HCT116 (cell line): ENCODE measurements at regions not wholly inside any gene's neighbourhood (a gene's known extent, or its start where the extent isn't known, plus 50 kb on each side); places are given as distances from the start of the nearest gene placed in this dataset.

ENCODE experiments used
- ATAC-seq: fragments of 200-7000 bp; cut with Tn5 transposase; 2 replicates; pipeline ENCODE4 v1.9.1; 2020; ENCODE audit warnings: mild to moderate bottlenecking, moderate library complexity
- BruUV-seq: library from RNA; stranded (reverse); fragments of 400-500 nt; replicated peaks from 2 replicates; lab custom pipeline; 2021; lab: Mats Ljungman, UMichigan
- CTCF ChIA-PET: fragments of 300-600 bp; sonication (Branson Sonifier 250); formaldehyde crosslinking; loops from one replicate; lab custom pipeline; 2021; ENCODE audit warnings: antibody characterized with exemption; lab: Charles Lee
- POLR2A ChIA-PET: fragments of 300-600, 350-600 bp; sonication (Branson Sonifier 250); formaldehyde crosslinking; loops from one replicate; lab custom pipeline; 2021; ENCODE audit warnings: antibody characterized with exemption; lab: Charles Lee
- RAD21 ChIA-PET, 2 experiments: fragments of 300-600 bp; sonication (Branson Sonifier 250); formaldehyde crosslinking; loops; one replicate each; lab custom pipeline; 2023; ENCODE audit warnings: low total read pairs in 2 of 2; ENCODE audit not compliant: uncharacterized antibody in 2 of 2, unreplicated experiment in 2 of 2, low non-redundant PET in 1 of 2; lab: Charles Lee
- DNase-seq: peaks from one replicate; pipeline ENCODE4 v3.0.0-alpha.2; 2010; ENCODE audit warnings: low read depth, low spot score
- H2AFZ ChIP-seq: fragments of 200-600 bp; shearing (Covaris generic), sonication (generic); 2 replicates; pipeline ENCODE4 v1.6.1; 2017; ENCODE audit warnings: low read depth, mixed run types, mixed read lengths, antibody characterized with exemption, low read length; ENCODE audit not compliant: poor library complexity, severe bottlenecking
- H3K27ac ChIP-seq: 2 replicates; pipeline ENCODE4 v1.5.1; 2012; ENCODE audit warnings: low read depth, low read length
- H3K27me3 ChIP-seq: fragments of 200-600 bp; sonication (generic); 2 replicates; pipeline ENCODE4 v1.6.1; 2016; ENCODE audit warnings: mixed run types, low read length, mixed read lengths; ENCODE audit not compliant: insufficient read depth
- H3K36me3 ChIP-seq, 2 experiments: fragments of 200-500 bp in 1 of 2; fragments of 200-600 bp in 1 of 2; sonication (Bioruptor generic) in 1 of 2; sonication (generic) in 1 of 2; 2 replicates each; pipeline versions ENCODE4 v1.5.1 to v1.6.1; 2014 to 2016; ENCODE audit warnings: low read length in 2 of 2, inconsistent platforms in 1 of 2, mixed read lengths in 1 of 2, mixed run types in 1 of 2; ENCODE audit not compliant: insufficient read depth in 2 of 2, control insufficient read depth in 1 of 2
- H3K4me1 ChIP-seq, 2 experiments: fragments of 200-600 bp in 1 of 2; sonication (generic) in 1 of 2; 2 replicates each; pipeline versions ENCODE4 v1.5.1 to v1.6.1; 2012 to 2017; ENCODE audit warnings: low read length in 2 of 2, inconsistent platforms in 1 of 2, mild to moderate bottlenecking in 1 of 2, mixed read lengths in 1 of 2, mixed run types in 1 of 2, moderate library complexity in 1 of 2; ENCODE audit not compliant: insufficient read depth in 2 of 2, control insufficient read depth in 1 of 2
- H3K4me2 ChIP-seq: fragments of 200-600 bp; sonication (generic); 2 replicates; pipeline ENCODE4 v1.6.1; 2017; ENCODE audit warnings: mixed run types, low read length, mixed read lengths
- H3K4me3 ChIP-seq, 2 experiments: fragments of 200-600 bp in 1 of 2; sonication (generic) in 1 of 2; replicated peaks in 1 of 2; 2 replicates each; pipeline ENCODE4 v1.5.1; 2011 to 2016; ENCODE audit warnings: low read length in 2 of 2, control low read depth in 1 of 2, low read depth in 1 of 2, mild to moderate bottlenecking in 1 of 2, mixed read lengths in 1 of 2, mixed run types in 1 of 2
- H3K79me2 ChIP-seq: fragments of 200-600 bp; sonication (generic); 2 replicates; pipeline ENCODE4 v1.6.1; 2017; ENCODE audit warnings: mild to moderate bottlenecking, mixed run types, low read length, moderate library complexity, mixed read lengths; ENCODE audit not compliant: insufficient read depth
- H3K9ac ChIP-seq: fragments of 200-600 bp; sonication (generic); 2 replicates; pipeline ENCODE4 v1.6.1; 2016; ENCODE audit warnings: low read length, mixed read lengths
- H3K9me2 ChIP-seq: fragments of 200-600 bp; sonication (generic), shearing (Covaris generic); 2 replicates; pipeline ENCODE4 v1.6.1; 2017; ENCODE audit warnings: mixed run types, mild to moderate bottlenecking, moderate library complexity; ENCODE audit not compliant: insufficient read depth
- H3K9me3 ChIP-seq, 2 experiments: fragments of 200-500 bp in 1 of 2; fragments of 200-600 bp in 1 of 2; sonication (Bioruptor generic) in 1 of 2; sonication (generic) in 1 of 2; 2 replicates each; pipeline ENCODE4 v1.6.1; 2014 to 2017; ENCODE audit warnings: low read length in 2 of 2, mixed read lengths in 2 of 2, inconsistent platforms in 1 of 2, low read depth in 1 of 2, mild to moderate bottlenecking in 1 of 2, mixed run types in 1 of 2, moderate library complexity in 1 of 2; ENCODE audit not compliant: control insufficient read depth in 1 of 2, insufficient read depth in 1 of 2
- H4K20me1 ChIP-seq: fragments of 200-600 bp; sonication (generic), shearing (Covaris generic); 2 replicates; pipeline ENCODE4 v1.6.1; 2017; ENCODE audit warnings: mixed run types, mild to moderate bottlenecking, moderate library complexity; ENCODE audit not compliant: insufficient read depth
- CBX3 ChIP-seq: IDR thresholded peaks from 2 replicates; pipeline ENCODE4 v1.6.1; 2012; ENCODE audit warnings: low read depth
- CEBPB ChIP-seq: IDR thresholded peaks from 2 replicates; pipeline ENCODE4 v1.6.1; 2012; ENCODE audit warnings: low read depth
- ELF1 ChIP-seq: IDR thresholded peaks from 2 replicates; pipeline ENCODE4 v1.6.1; 2012; ENCODE audit warnings: low read depth, borderline replicate concordance
- EZH2phosphoT487 ChIP-seq: fragments of 200-600 bp; IDR thresholded peaks from 2 replicates; pipeline ENCODE4 v1.6.1; 2018; ENCODE audit warnings: antibody characterized with exemption, borderline replicate concordance
- POLR2A ChIP-seq: IDR thresholded peaks from 2 replicates; pipeline ENCODE4 v1.7.0; 2011; ENCODE audit warnings: borderline replicate concordance; ENCODE audit not compliant: insufficient read depth, insufficient read length; ENCODE audit errors: extremely low read depth
- POLR2AphosphoS5 ChIP-seq: IDR thresholded peaks from 2 replicates; pipeline ENCODE4 v1.6.1; 2011; ENCODE audit warnings: mild to moderate bottlenecking, low read depth, low read length, moderate library complexity
- SRF ChIP-seq: IDR thresholded peaks from 2 replicates; pipeline ENCODE4 v1.6.1; 2012; ENCODE audit warnings: low read depth
- TCF7L2 ChIP-seq: IDR thresholded peaks from 2 replicates; pipeline ENCODE4 v1.7.0; 2011; ENCODE audit warnings: borderline replicate concordance, inconsistent platforms; ENCODE audit not compliant: insufficient read depth, insufficient read length; ENCODE audit errors: extremely low read depth
- YY1 ChIP-seq: IDR thresholded peaks from 2 replicates; pipeline ENCODE4 v1.6.1; 2011; ENCODE audit warnings: low read length, low read depth, moderate library complexity, mild to moderate bottlenecking; ENCODE audit not compliant: insufficient replicate concordance; ENCODE audit errors: extremely low read depth
- ZFX ChIP-seq: fragments of 450-650 bp; IDR thresholded peaks from 2 replicates; pipeline ENCODE4 v1.6.1; 2017
- ZNF274 ChIP-seq: fragments of 200-500 bp; sonication (Bioruptor generic); IDR thresholded peaks from 2 replicates; pipeline ENCODE4 v1.6.1; 2014; ENCODE audit warnings: mild to moderate bottlenecking, low read depth, low read length, inconsistent platforms
- intact Hi-C: fragments of 100-400 bp; cut with micrococcal nuclease; formaldehyde crosslinking; loops from 2 replicates; pipeline ENCODE4 v1.10.0; 2022
- TF ChIP-seq, protein P1 (sequence below): IDR thresholded peaks from 2 replicates; pipeline ENCODE4 v1.6.1; 2012; ENCODE audit warnings: low read depth
- TF ChIP-seq, protein P2 (sequence below): IDR thresholded peaks from 2 replicates; pipeline ENCODE4 v1.6.1; 2011; ENCODE audit warnings: mild to moderate bottlenecking, low read length, moderate library complexity; ENCODE audit not compliant: insufficient replicate concordance; ENCODE audit errors: extremely low read depth

DNA sequence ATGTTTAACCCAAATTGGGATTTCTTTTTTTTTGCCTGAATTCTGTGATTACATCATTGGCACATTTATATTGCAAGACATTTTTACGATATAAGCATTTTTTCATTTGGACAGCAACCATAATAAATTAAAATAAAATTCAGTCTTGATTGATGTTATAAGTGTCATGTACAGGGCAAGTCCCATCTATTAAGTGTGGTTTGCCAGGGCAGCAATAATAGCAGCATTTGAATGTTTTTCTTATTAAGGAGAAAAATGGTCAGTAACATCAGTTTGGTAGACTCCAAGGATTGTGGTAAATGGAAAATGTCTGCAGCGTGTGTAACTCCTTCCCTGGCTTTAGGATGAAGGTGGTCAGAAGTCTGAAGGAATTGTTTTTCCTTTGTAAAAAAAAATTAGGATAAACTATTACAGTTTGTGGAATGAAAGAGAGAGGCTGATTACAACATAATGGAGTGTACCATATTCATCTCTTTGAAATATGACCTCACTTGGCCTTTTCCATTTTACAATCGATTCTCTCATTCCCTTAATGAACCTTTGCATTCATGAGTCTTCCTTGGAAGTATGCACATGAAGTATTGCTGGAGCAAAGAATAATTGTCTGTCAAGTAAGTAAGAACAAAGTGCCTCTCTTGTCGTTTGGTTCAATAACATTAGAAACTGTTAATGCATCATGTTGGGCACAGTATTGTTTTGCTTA lies 405.4 kb upstream of the THRB start:
- Histone ChIP-seq H4K20me1 (no peaks in the 10 kb centered on the region), H3K27me3 (0 out of 2 replicates have a peak, but pooled peaks cover 5% of the 10 kb centered on the region), H3K4me1 (no peaks in the 10 kb centered on the region), H3K9me3 (no peaks in the 10 kb centered on the region), H3K27ac (no peak overlapping the region), H3K79me2 (no peaks in the 10 kb centered on the region), H3K9ac (no peak overlapping the region), H3K4me2 (no peak overlapping the region), H3K9me2 (no peaks in the 10 kb centered on the region), H2AFZ (no peak overlapping the region), H3K4me3 (no peak overlapping the region), H3K36me3 (no peaks in the 10 kb centered on the region)
- CTCF ChIA-PET, result no interaction called here
- no peak for DNase-seq
- RAD21 ChIA-PET, result no interaction called here
- no TSS peak for BruUV-seq
- no peak for TF ChIP-seq ZFX
- TF ChIP-seq CBX3, result no peak
- no peak for TF ChIP-seq SRF
- TF ChIP-seq, protein P1, sequence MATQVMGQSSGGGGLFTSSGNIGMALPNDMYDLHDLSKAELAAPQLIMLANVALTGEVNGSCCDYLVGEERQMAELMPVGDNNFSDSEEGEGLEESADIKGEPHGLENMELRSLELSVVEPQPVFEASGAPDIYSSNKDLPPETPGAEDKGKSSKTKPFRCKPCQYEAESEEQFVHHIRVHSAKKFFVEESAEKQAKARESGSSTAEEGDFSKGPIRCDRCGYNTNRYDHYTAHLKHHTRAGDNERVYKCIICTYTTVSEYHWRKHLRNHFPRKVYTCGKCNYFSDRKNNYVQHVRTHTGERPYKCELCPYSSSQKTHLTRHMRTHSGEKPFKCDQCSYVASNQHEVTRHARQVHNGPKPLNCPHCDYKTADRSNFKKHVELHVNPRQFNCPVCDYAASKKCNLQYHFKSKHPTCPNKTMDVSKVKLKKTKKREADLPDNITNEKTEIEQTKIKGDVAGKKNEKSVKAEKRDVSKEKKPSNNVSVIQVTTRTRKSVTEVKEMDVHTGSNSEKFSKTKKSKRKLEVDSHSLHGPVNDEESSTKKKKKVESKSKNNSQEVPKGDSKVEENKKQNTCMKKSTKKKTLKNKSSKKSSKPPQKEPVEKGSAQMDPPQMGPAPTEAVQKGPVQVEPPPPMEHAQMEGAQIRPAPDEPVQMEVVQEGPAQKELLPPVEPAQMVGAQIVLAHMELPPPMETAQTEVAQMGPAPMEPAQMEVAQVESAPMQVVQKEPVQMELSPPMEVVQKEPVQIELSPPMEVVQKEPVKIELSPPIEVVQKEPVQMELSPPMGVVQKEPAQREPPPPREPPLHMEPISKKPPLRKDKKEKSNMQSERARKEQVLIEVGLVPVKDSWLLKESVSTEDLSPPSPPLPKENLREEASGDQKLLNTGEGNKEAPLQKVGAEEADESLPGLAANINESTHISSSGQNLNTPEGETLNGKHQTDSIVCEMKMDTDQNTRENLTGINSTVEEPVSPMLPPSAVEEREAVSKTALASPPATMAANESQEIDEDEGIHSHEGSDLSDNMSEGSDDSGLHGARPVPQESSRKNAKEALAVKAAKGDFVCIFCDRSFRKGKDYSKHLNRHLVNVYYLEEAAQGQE, result no peak
- no peak for TF ChIP-seq ZNF274
- TF ChIP-seq POLR2A, result no peak
- TF ChIP-seq, protein P2, sequence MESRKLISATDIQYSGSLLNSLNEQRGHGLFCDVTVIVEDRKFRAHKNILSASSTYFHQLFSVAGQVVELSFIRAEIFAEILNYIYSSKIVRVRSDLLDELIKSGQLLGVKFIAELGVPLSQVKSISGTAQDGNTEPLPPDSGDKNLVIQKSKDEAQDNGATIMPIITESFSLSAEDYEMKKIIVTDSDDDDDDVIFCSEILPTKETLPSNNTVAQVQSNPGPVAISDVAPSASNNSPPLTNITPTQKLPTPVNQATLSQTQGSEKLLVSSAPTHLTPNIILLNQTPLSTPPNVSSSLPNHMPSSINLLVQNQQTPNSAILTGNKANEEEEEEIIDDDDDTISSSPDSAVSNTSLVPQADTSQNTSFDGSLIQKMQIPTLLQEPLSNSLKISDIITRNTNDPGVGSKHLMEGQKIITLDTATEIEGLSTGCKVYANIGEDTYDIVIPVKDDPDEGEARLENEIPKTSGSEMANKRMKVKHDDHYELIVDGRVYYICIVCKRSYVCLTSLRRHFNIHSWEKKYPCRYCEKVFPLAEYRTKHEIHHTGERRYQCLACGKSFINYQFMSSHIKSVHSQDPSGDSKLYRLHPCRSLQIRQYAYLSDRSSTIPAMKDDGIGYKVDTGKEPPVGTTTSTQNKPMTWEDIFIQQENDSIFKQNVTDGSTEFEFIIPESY, result no peak
- TF ChIP-seq CEBPB, result no peak
- no peak for TF ChIP-seq ELF1
- TF ChIP-seq EZH2phosphoT487, result no peak
- no peak for TF ChIP-seq TCF7L2
- TF ChIP-seq YY1, result no peak
- no peak for TF ChIP-seq POLR2AphosphoS5
- ATAC-seq, result no peak
- intact Hi-C loops, result no loop called here
- POLR2A ChIA-PET, result no interaction called here
